Stomach (tissue), 4 donors: ENCODE measurements at regions not wholly inside any gene's neighbourhood (a gene's known extent, or its start where the extent isn't known, plus 50 kb on each side); places are given as distances from the start of the nearest gene placed in this dataset.

Experiments used
- CTCF ChIP-seq, 7 experiments: fragments of 450-650 bp in 4 of 7; fragments of 200-600 bp in 3 of 7; sonication (generic) in 3 of 7; IDR thresholded peaks; one replicate each; pipeline ENCODE4 v1.5.1; 2016 to 2019; ENCODE audit warnings: antibody characterized with exemption in 7 of 7, control low read depth in 2 of 7, mild to moderate bottlenecking in 1 of 7
- EP300 ChIP-seq: sonication (generic); formaldehyde crosslinking; IDR thresholded peaks from one replicate; pipeline ENCODE4 v1.6.1; 2017; ENCODE audit warnings: antibody characterized with exemption

GRCh38 chr11:15591112-15591537 lies 476.4 kb downstream of the INSC start:
- no peak for TF ChIP-seq EP300
- TF ChIP-seq CTCF (IDR thresholded peaks at IDR 0.05): no peak
